ENCODE measurements at regions not wholly inside any gene's neighbourhood (a gene's known extent, or its start where the extent isn't known, plus 50 kb on each side); places are given as distances from the start of the nearest gene placed in this dataset.
A peak's percentile ranks its signal among the peaks of the same experiment; 100 is the strongest.

- DNase-seq (ENCODE audit: extremely low spot score in 2 of 2): no peak
- H3K4me1 ChIP-seq: no peaks in the 10 kb centered on the region
- intact Hi-C loops (cut with DNase I): no loop called here
- no peak overlapping the region for H3K27ac ChIP-seq
- no peak for TF ChIP-seq POLR2A (IDR thresholded peaks at IDR 0.05)
- no peaks in the 10 kb centered on the region for H3K36me3 ChIP-seq
- no peaks in the 10 kb centered on the region for H3K9me3 ChIP-seq
- no peaks in the 10 kb centered on the region for H3K27me3 ChIP-seq
- H3K4me3 ChIP-seq: no peak overlapping the region
These were observed 115.8 kb upstream of the PAX6 start for GRCh38 chr11:31926816-31927528.

- Histone ChIP-seq H3K27ac (no peak overlapping the region), H3K9me3 (no peaks in the 10 kb centered on the region), H3K4me3 (no peak overlapping the region), H3K4me1 (no peaks in the 10 kb centered on the region), H3K36me3 (no peaks in the 10 kb centered on the region), H3K27me3 (no peaks in the 10 kb centered on the region)
- TF ChIP-seq POLR2A (IDR thresholded peaks at IDR 0.05) (no peak), CTCF (IDR thresholded peaks at IDR 0.05) (no peak), POLR2AphosphoS5 (IDR thresholded peaks at IDR 0.05; ENCODE audit: insufficient read depth in 1 of 2, low read depth in 1 of 2) (no peak)
- intact Hi-C loops (cut with DNase I): no loop called here
- peak in 1 of 2 donors; percentile 20 for DNase-seq (ENCODE audit: extremely low spot score in 2 of 2)
These were observed 115.0 kb upstream of the PAX6 start for GRCh38 chr11:31926106-31926505.

- intact Hi-C loops (cut with DNase I): no loop called here
- DNase-seq (ENCODE audit: extremely low spot score in 2 of 2): no peak
- no peak for TF ChIP-seq POLR2AphosphoS5 (IDR thresholded peaks at IDR 0.05; ENCODE audit: insufficient read depth in 1 of 2, low read depth in 1 of 2)
- TF ChIP-seq CTCF (IDR thresholded peaks at IDR 0.05): no peak
- TF ChIP-seq POLR2A (IDR thresholded peaks at IDR 0.05): no peak
- H3K36me3 ChIP-seq: no peaks in the 10 kb centered on the region
- no peaks in the 10 kb centered on the region for H3K9me3 ChIP-seq
- no peaks in the 10 kb centered on the region for H3K4me1 ChIP-seq
- no peak overlapping the region for H3K27ac ChIP-seq
- H3K27me3 ChIP-seq: no peaks in the 10 kb centered on the region
- H3K4me3 ChIP-seq: no peak overlapping the region
These were observed 111.3 kb upstream of the PAX6 start for GRCh38 chr11:31922450-31922849.

- no peak for DNase-seq (ENCODE audit: extremely low spot score in 2 of 2)
- intact Hi-C loops (cut with DNase I): no loop called here
- Histone ChIP-seq H3K36me3 (no peaks in the 10 kb centered on the region), H3K27me3 (no peaks in the 10 kb centered on the region), H3K9me3 (no peaks in the 10 kb centered on the region), H3K4me3 (no peak overlapping the region), H3K4me1 (no peaks in the 10 kb centered on the region), H3K27ac (no peak overlapping the region)
- TF ChIP-seq CTCF (IDR thresholded peaks at IDR 0.05) (no peak), POLR2A (IDR thresholded peaks at IDR 0.05) (no peak), POLR2AphosphoS5 (IDR thresholded peaks at IDR 0.05; ENCODE audit: insufficient read depth in 1 of 2, low read depth in 1 of 2) (no peak)
These were observed 110.0 kb upstream of the PAX6 start for GRCh38 chr11:31921081-31921480.

- intact Hi-C loops (cut with DNase I): no loop called here
- H3K4me1 ChIP-seq: no peaks in the 10 kb centered on the region
- H3K4me3 ChIP-seq: no peak overlapping the region
- DNase-seq (ENCODE audit: extremely low spot score in 2 of 2): no peak
- H3K27me3 ChIP-seq: no peaks in the 10 kb centered on the region
- no peak overlapping the region for H3K27ac ChIP-seq
- H3K9me3 ChIP-seq: no peaks in the 10 kb centered on the region
- no peak for TF ChIP-seq CTCF (IDR thresholded peaks at IDR 0.05)
- no peak for TF ChIP-seq POLR2A (IDR thresholded peaks at IDR 0.05)
- TF ChIP-seq POLR2AphosphoS5 (IDR thresholded peaks at IDR 0.05; ENCODE audit: insufficient read depth in 1 of 2, low read depth in 1 of 2): no peak
- no peaks in the 10 kb centered on the region for H3K36me3 ChIP-seq
These were observed 108.1 kb upstream of the PAX6 start for GRCh38 chr11:31919175-31919574.

Measured in vagina (tissue), 2 donors.